ENCODE measurements at regions not wholly inside any gene's neighbourhood (a gene's known extent, or its start where the extent isn't known, plus 50 kb on each side); places are given as distances from the start of the nearest gene placed in this dataset.
A peak's percentile ranks its signal among the peaks of the same experiment; 100 is the strongest.
"Not testable (repeated sequence)": the region's sequence is repeated elsewhere in the genome, so short reads cannot be mapped to it uniquely, and the experiment has no call there.

GRCh38 chr9:2545881-2546490, 75.6 kb upstream of the VLDLR start:
- no CpG with 5 or more reads among the region's 6 CpGs for WGBS (ENCODE audit: extremely low coverage, insufficient coverage, low lambda C conversion rate)
- H3K4me1 ChIP-seq (ENCODE audit: control insufficient read depth, low read depth, low read length), result no peaks in the 10 kb centered on the region
- no peak overlapping the region for H2AK5ac ChIP-seq (ENCODE audit: low read length)
- no peaks in the 10 kb centered on the region for H3K79me2 ChIP-seq (ENCODE audit: control insufficient read depth, insufficient read depth, low read length)
- no peak overlapping the region for H3K18ac ChIP-seq (ENCODE audit: low read length)
- no peak overlapping the region for H2BK120ac ChIP-seq (ENCODE audit: low read depth, low read length)
- no peak overlapping the region for H3K27ac ChIP-seq (ENCODE audit: low read depth, low read length)
- H3K79me1 ChIP-seq (ENCODE audit: low read length), result no peaks in the 10 kb centered on the region
- no peaks in the 10 kb centered on the region for H3K36me3 ChIP-seq (ENCODE audit: control insufficient read depth, insufficient read depth, low read length)
- no peaks in the 10 kb centered on the region for H3K27me3 ChIP-seq (ENCODE audit: insufficient read depth, low read length, poor library complexity)
- no peak overlapping the region for H4K5ac ChIP-seq (ENCODE audit: low read length)
- H3K4ac ChIP-seq (ENCODE audit: low read depth, low read length), result no peak overlapping the region
- DNase-seq, result no peak
- no peak overlapping the region for H3K4me3 ChIP-seq (ENCODE audit: low read length)
- H4K8ac ChIP-seq (ENCODE audit: low read depth, low read length), result no peak overlapping the region
- no peak overlapping the region for H3K4me2 ChIP-seq (ENCODE audit: low read length)
- H2BK5ac ChIP-seq (ENCODE audit: low read length), result no peak overlapping the region
- no peak overlapping the region for H3K9ac ChIP-seq (ENCODE audit: low read length)
- H3K23ac ChIP-seq (ENCODE audit: low read length), result no peak overlapping the region
- no peak overlapping the region for H2BK15ac ChIP-seq (replicated peaks; ENCODE audit: low read depth)
- no peak overlapping the region for H3K56ac ChIP-seq (ENCODE audit: low read length)

- not testable (repeated sequence) for H2BK5ac ChIP-seq (ENCODE audit: low read length); DNase-seq; H3K27me3 ChIP-seq (ENCODE audit: insufficient read depth, low read length, poor library complexity); H3K4me3 ChIP-seq (ENCODE audit: low read length); H3K4me1 ChIP-seq (ENCODE audit: control insufficient read depth, low read depth, low read length); H3K56ac ChIP-seq (ENCODE audit: low read length); H2BK15ac ChIP-seq (replicated peaks; ENCODE audit: low read depth); H3K4me2 ChIP-seq (ENCODE audit: low read length); H3K9ac ChIP-seq (ENCODE audit: low read length); H4K5ac ChIP-seq (ENCODE audit: low read length); H2AK5ac ChIP-seq (ENCODE audit: low read length); H3K79me2 ChIP-seq (ENCODE audit: control insufficient read depth, insufficient read depth, low read length); H3K4ac ChIP-seq (ENCODE audit: low read depth, low read length); H2BK120ac ChIP-seq (ENCODE audit: low read depth, low read length); H3K23ac ChIP-seq (ENCODE audit: low read length); H3K27ac ChIP-seq (ENCODE audit: low read depth, low read length); H3K79me1 ChIP-seq (ENCODE audit: low read length); H3K18ac ChIP-seq (ENCODE audit: low read length); H4K8ac ChIP-seq (ENCODE audit: low read depth, low read length); H3K36me3 ChIP-seq (ENCODE audit: control insufficient read depth, insufficient read depth, low read length)
- no CpG with 5 or more reads among the region's 7 CpGs for WGBS (ENCODE audit: extremely low coverage, insufficient coverage, low lambda C conversion rate)
These were observed 65.5 kb upstream of the VLDLR start for GRCh38 chr9:2555899-2556600.

GRCh38 chr9:2557693-2558092, 63.9 kb upstream of the VLDLR start:
- no CpG with 5 or more reads among the region's 1 CpG for WGBS (ENCODE audit: extremely low coverage, insufficient coverage, low lambda C conversion rate)
- no peaks in the 10 kb centered on the region for H3K27me3 ChIP-seq (ENCODE audit: insufficient read depth, low read length, poor library complexity)
- no peak overlapping the region for H3K27ac ChIP-seq (ENCODE audit: low read depth, low read length)
- H4K5ac ChIP-seq (ENCODE audit: low read length), result no peak overlapping the region
- H4K8ac ChIP-seq (ENCODE audit: low read depth, low read length), result no peak overlapping the region
- H3K23ac ChIP-seq (ENCODE audit: low read length), result no peak overlapping the region
- no peak for DNase-seq
- H2BK15ac ChIP-seq (replicated peaks; ENCODE audit: low read depth), result no peak overlapping the region
- no peak overlapping the region for H2AK5ac ChIP-seq (ENCODE audit: low read length)
- no peak overlapping the region for H3K4ac ChIP-seq (ENCODE audit: low read depth, low read length)
- no peaks in the 10 kb centered on the region for H3K4me1 ChIP-seq (ENCODE audit: control insufficient read depth, low read depth, low read length)
- no peaks in the 10 kb centered on the region for H3K36me3 ChIP-seq (ENCODE audit: control insufficient read depth, insufficient read depth, low read length)
- no peak overlapping the region for H3K9ac ChIP-seq (ENCODE audit: low read length)
- no peaks in the 10 kb centered on the region for H3K79me1 ChIP-seq (ENCODE audit: low read length)
- no peak overlapping the region for H3K4me2 ChIP-seq (ENCODE audit: low read length)
- H3K56ac ChIP-seq (ENCODE audit: low read length), result no peak overlapping the region
- H3K4me3 ChIP-seq (ENCODE audit: low read length), result no peak overlapping the region
- H2BK120ac ChIP-seq (ENCODE audit: low read depth, low read length), result no peak overlapping the region
- no peak overlapping the region for H3K18ac ChIP-seq (ENCODE audit: low read length)
- no peak overlapping the region for H2BK5ac ChIP-seq (ENCODE audit: low read length)
- H3K79me2 ChIP-seq (ENCODE audit: control insufficient read depth, insufficient read depth, low read length), result no peaks in the 10 kb centered on the region

GRCh38 chr9:2559192-2560152, 62.1 kb upstream of the VLDLR start:
- H3K27me3 ChIP-seq (ENCODE audit: insufficient read depth, low read length, poor library complexity), result no peaks in the 10 kb centered on the region
- no peaks in the 10 kb centered on the region for H3K79me2 ChIP-seq (ENCODE audit: control insufficient read depth, insufficient read depth, low read length)
- DNase-seq, result peak; percentile 67
- no peaks in the 10 kb centered on the region for H3K79me1 ChIP-seq (ENCODE audit: low read length)
- H2AK5ac ChIP-seq (ENCODE audit: low read length), result no peak overlapping the region
- no peak overlapping the region for H3K18ac ChIP-seq (ENCODE audit: low read length)
- H3K4me2 ChIP-seq (ENCODE audit: low read length), result no peak overlapping the region
- H2BK5ac ChIP-seq (ENCODE audit: low read length), result no peak overlapping the region
- H3K9ac ChIP-seq (ENCODE audit: low read length), result no peak overlapping the region
- no peak overlapping the region for H4K5ac ChIP-seq (ENCODE audit: low read length)
- no peak overlapping the region for H3K27ac ChIP-seq (ENCODE audit: low read depth, low read length)
- H4K8ac ChIP-seq (ENCODE audit: low read depth, low read length), result no peak overlapping the region
- H3K23ac ChIP-seq (ENCODE audit: low read length), result no peak overlapping the region
- H2BK120ac ChIP-seq (ENCODE audit: low read depth, low read length), result no peak overlapping the region
- no peak overlapping the region for H3K4ac ChIP-seq (ENCODE audit: low read depth, low read length)
- no peak overlapping the region for H2BK15ac ChIP-seq (replicated peaks; ENCODE audit: low read depth)
- H3K4me1 ChIP-seq (ENCODE audit: control insufficient read depth, low read depth, low read length), result no peaks in the 10 kb centered on the region
- H3K4me3 ChIP-seq (ENCODE audit: low read length), result no peak overlapping the region
- no CpG with 5 or more reads among the region's 5 CpGs for WGBS (ENCODE audit: extremely low coverage, insufficient coverage, low lambda C conversion rate)
- H3K56ac ChIP-seq (ENCODE audit: low read length), result no peak overlapping the region
- no peaks in the 10 kb centered on the region for H3K36me3 ChIP-seq (ENCODE audit: control insufficient read depth, insufficient read depth, low read length)

- Histone ChIP-seq H3K27me3 (ENCODE audit: insufficient read depth, low read length, poor library complexity) (no peaks in the 10 kb centered on the region), H3K4ac (ENCODE audit: low read depth, low read length) (no peak overlapping the region), H3K79me1 (ENCODE audit: low read length) (no peaks in the 10 kb centered on the region), H2BK15ac (replicated peaks; ENCODE audit: low read depth) (no peak overlapping the region), H3K4me1 (ENCODE audit: control insufficient read depth, low read depth, low read length) (no peaks in the 10 kb centered on the region), H3K27ac (ENCODE audit: low read depth, low read length) (no peak overlapping the region), H4K5ac (ENCODE audit: low read length) (no peak overlapping the region), H3K56ac (ENCODE audit: low read length) (no peak overlapping the region), H3K4me3 (ENCODE audit: low read length) (no peak overlapping the region), H3K23ac (ENCODE audit: low read length) (no peak overlapping the region), H2BK120ac (ENCODE audit: low read depth, low read length) (no peak overlapping the region), H3K36me3 (ENCODE audit: control insufficient read depth, insufficient read depth, low read length) (no peaks in the 10 kb centered on the region), H3K4me2 (ENCODE audit: low read length) (no peak overlapping the region), H2AK5ac (ENCODE audit: low read length) (no peak overlapping the region), H4K8ac (ENCODE audit: low read depth, low read length) (no peak overlapping the region), H2BK5ac (ENCODE audit: low read length) (no peak overlapping the region), H3K18ac (ENCODE audit: low read length) (no peak overlapping the region), H3K9ac (ENCODE audit: low read length) (no peak overlapping the region), H3K79me2 (ENCODE audit: control insufficient read depth, insufficient read depth, low read length) (no peaks in the 10 kb centered on the region)
- DNase-seq, result no peak
These were observed 61.4 kb upstream of the VLDLR start for GRCh38 chr9:2560180-2560579.
